Activated naive CD4-positive, alpha-beta T cell treated with anti-CD3 and anti-CD28 coated beads, Interleukin-2, amount 10 ng/mL, durations not matched to agents 7 days and 5 days (primary cell): ENCODE measurements at regions not wholly inside any gene's neighbourhood (a gene's known extent, or its start where the extent isn't known, plus 50 kb on each side); places are given as distances from the start of the nearest gene placed in this dataset.
"Not testable (repeated sequence)": the region's sequence is repeated elsewhere in the genome, so short reads cannot be mapped to it uniquely, and the experiment has no call there.

Source experiments
- CTCF ChIA-PET: fragments of 350-600 bp; sonication (Branson Sonifier 250); formaldehyde crosslinking; loops from one replicate; lab custom pipeline; 2021; ENCODE audit warnings: antibody characterized with exemption; lab: Charles Lee
- DNase-seq: peaks from one replicate; pipeline ENCODE4 v3.0.0-alpha.2; 2020
- H3K27ac Mint-ChIP-seq: one replicate; pipeline ENCODE4 v1.8.0; 2021; ENCODE audit warnings: mild to moderate bottlenecking, moderate library complexity, mixed read lengths
- H3K27me3 Mint-ChIP-seq: one replicate; pipeline ENCODE4 v1.8.0; 2021; ENCODE audit warnings: mild to moderate bottlenecking, mixed read lengths
- H3K36me3 Mint-ChIP-seq: one replicate; pipeline ENCODE4 v1.8.0; 2021; ENCODE audit warnings: mixed read lengths
- H3K4me1 Mint-ChIP-seq: one replicate; pipeline ENCODE4 v1.8.0; 2021; ENCODE audit warnings: mixed read lengths
- H3K4me3 Mint-ChIP-seq: one replicate; pipeline ENCODE4 v1.8.0; 2021; ENCODE audit warnings: mild to moderate bottlenecking, moderate library complexity, mixed read lengths
- H3K9me3 Mint-ChIP-seq: one replicate; pipeline ENCODE4 v1.8.0; 2021; ENCODE audit warnings: mixed read lengths

DNA sequence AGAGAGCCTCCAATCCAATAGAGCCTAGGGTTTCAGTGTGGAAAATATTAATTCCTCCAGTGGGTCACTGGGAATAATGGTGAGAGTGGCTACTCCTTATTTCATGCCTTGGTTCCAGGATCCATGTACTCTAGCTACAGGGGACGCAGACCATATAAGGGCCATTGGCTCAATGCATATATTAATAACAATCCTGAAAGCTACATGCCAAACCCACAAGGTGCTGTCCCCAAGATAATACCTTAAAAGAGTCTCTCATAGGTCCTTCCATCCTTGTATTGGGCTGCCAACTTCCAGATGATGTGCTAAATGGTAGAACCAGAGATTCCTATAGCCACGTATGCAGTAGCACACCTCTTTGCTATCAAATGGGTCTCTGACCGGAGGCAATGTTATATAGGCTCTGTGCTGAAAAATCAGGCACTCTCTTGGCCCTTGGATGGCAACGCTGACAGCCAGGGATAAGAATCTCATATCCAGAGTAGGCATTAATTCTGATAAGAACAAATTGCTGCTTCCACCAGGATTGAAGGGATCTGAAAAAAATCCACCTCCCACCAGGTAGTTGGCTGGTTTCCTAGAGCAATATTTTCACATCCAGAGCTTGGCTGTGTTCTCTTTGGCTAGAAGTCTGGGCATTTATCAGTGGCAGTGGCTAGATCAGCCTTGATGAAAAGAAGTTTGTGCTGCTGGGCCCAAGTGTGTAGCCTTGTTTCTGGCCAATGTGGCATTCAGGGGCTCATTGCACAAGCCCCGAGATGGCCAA lies 218.1 kb upstream of the MGAT5 start:
- Mint-ChIP-seq H3K27me3 (peaks cover 17% of the 10 kb centered on the region), H3K4me1 (peaks cover 9% of the 10 kb centered on the region), H3K36me3 (peaks cover 2% of the 10 kb centered on the region), H3K9me3 (peaks cover 4% of the 10 kb centered on the region), H3K4me3 (no peak overlapping the region), H3K27ac (no peak overlapping the region)
- CTCF ChIA-PET, result no interaction called here
- no peak for DNase-seq

DNA sequence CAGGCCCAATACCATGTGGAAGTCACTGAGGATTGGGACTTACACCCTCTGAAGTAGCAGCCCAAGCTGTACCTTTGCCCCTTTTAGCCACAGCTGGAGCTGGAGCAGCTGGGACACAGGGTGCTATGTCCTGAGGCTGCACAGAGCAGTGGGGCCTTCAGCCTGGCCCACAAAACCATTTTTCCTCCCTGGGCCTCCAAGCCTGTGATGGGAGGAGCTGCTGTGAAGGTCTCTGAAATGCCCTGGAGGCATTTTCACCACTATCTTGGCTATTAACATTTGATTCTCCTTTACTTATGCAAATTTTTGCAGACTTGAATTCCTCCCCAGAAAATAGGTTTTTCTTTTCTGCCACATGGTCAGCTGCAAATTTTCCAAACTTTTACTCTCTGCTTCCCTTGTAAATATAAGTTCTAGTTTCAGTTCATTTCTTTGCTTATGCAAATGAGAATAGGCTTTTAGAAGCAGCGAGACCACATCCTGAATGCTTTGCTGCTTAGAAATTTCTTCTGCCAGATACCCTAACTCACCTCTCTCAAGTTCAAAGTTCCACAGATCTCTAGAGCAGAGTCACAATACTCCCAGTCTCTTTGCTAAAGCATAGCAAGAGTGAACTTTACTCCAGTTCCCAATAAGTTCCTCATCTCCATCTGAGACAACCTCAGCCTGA lies 213.8 kb upstream of the MGAT5 start:
- peaks cover 13% of the 10 kb centered on the region for H3K4me1 Mint-ChIP-seq
- no peak overlapping the region for H3K4me3 Mint-ChIP-seq
- CTCF ChIA-PET, result no interaction called here
- peaks cover 2% of the 10 kb centered on the region for H3K36me3 Mint-ChIP-seq
- H3K27me3 Mint-ChIP-seq, result peaks cover 9% of the 10 kb centered on the region
- DNase-seq, result no peak
- peaks cover 6% of the 10 kb centered on the region for H3K9me3 Mint-ChIP-seq
- H3K27ac Mint-ChIP-seq, result peak overlapping the region; percentile 42

DNA sequence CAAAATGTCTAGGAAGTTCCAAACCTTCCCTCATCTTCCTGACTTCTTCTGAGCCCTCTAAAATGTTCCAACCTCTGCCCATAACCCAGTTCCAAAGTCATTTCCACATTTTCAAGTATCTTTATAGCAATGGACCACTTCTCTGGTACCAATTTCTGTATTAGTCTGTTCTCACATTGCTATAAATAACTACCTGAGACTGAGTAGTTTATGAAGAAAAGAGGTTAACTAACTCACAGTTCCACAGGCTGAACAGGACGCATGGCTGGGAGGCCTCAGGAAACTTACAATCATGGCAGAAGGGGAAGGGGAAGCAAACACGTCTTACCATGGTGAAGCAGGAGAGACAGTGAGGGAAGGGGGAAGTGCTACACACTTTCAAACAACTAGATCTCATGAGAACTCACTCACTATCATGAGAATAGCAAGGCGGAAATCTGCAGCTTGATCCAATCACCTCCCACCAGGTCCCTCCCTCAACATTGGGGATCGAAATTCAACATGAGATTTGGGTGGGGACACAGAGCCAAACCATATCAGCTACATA lies 213.2 kb upstream of the MGAT5 start:
- H3K4me3 Mint-ChIP-seq, H3K27me3 Mint-ChIP-seq, H3K9me3 Mint-ChIP-seq, DNase-seq, H3K36me3 Mint-ChIP-seq, CTCF ChIA-PET, H3K27ac Mint-ChIP-seq: not testable (repeated sequence)
- H3K4me1 Mint-ChIP-seq, result peaks cover 13% of the 10 kb centered on the region

DNA sequence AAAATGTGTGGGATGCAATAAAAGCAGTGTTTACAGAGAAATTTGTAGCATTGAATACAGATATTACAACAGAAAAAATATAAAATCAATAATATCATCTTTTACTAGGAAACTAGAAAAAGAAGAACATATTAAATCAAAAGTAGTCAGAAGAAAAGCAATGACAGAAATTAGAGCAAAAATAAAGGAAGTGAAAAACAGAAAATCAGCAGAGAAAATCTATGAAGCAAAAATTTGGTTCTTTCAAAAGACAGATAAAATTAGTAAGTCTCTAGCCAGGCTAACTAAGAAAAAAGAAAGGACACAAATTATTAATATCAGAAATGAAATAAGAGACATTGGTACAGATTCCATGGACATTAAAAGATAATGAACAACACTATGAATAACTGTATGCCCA lies 212.0 kb upstream of the MGAT5 start:
- H3K9me3 Mint-ChIP-seq, result peaks cover 6% of the 10 kb centered on the region
- DNase-seq, result no peak
- H3K36me3 Mint-ChIP-seq, result peaks cover 2% of the 10 kb centered on the region
- CTCF ChIA-PET, result no interaction called here
- no peak overlapping the region for H3K27ac Mint-ChIP-seq
- H3K27me3 Mint-ChIP-seq, result peaks cover 9% of the 10 kb centered on the region
- no peak overlapping the region for H3K4me3 Mint-ChIP-seq
- H3K4me1 Mint-ChIP-seq, result peaks cover 13% of the 10 kb centered on the region

DNA sequence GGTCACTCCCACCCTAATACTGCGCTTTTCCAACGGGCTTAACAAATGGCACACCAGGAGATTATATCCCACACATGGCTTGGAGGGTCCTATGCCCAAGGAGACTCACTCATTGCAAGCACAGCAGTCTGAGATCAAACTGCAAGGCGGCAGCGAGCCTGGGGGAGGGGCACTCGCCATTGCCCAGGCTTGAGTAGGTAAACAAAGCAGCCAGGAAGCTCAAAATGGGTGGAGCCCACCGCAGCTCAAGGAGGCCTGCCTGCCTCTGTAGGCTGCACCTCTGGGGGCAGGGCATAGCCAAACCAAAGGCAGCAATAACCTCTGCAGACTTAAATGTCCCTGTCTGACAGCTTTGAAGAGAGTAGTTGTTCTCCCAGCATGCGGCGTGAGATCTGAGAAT lies 210.8 kb upstream of the MGAT5 start:
- peaks cover 13% of the 10 kb centered on the region for H3K4me1 Mint-ChIP-seq
- H3K27ac Mint-ChIP-seq, H3K36me3 Mint-ChIP-seq, H3K4me3 Mint-ChIP-seq, DNase-seq, H3K9me3 Mint-ChIP-seq, H3K27me3 Mint-ChIP-seq, CTCF ChIA-PET: not testable (repeated sequence)

DNA sequence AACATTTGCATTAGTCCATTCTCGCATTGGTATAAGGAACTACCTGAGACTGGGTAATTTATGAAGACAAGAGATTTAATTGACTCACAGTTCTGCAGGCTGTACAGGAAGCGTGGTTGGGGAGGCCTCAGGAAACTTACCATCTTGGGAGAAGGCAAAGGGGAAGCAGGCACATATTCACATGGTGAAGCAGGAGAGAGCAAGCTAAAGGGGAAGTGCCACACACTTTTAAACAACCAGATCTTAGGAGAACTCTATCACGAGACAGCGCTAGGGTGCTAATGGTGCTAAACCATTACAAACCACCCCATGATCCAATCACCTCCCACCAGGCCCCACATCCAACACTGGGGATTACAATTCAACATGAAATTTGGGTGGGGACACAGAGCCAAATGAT lies 201.7 kb upstream of the MGAT5 start:
- Mint-ChIP-seq H3K9me3 (peaks cover 2% of the 10 kb centered on the region), H3K4me3 (no peak overlapping the region), H3K4me1 (no peaks in the 10 kb centered on the region), H3K27me3 (no peaks in the 10 kb centered on the region), H3K36me3 (no peaks in the 10 kb centered on the region), H3K27ac (no peak overlapping the region)
- no peak for DNase-seq
- CTCF ChIA-PET, result no interaction called here

DNA sequence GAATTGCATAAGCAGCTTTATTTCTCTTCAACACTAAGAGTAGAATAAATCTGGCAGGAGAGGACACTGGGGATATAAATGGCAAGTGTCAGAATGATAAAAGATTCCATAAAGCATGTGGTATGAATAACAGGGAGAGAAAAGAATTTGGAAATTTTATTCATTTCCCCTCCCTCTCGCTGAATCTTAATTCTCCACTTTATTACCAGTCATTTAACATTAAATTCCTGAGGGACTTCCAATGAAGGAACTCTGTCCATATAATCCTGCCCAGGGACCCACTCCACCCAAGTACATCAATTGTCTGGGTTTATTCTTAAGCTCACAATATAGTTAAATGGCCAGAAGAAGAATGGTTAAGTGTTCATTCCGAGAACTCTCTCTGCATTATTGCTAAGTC lies 197.7 kb upstream of the MGAT5 start:
- DNase-seq, result no peak
- CTCF ChIA-PET, result no interaction called here
- no peak overlapping the region for H3K27ac Mint-ChIP-seq
- H3K9me3 Mint-ChIP-seq, result no peaks in the 10 kb centered on the region
- H3K4me1 Mint-ChIP-seq, result peaks cover 7% of the 10 kb centered on the region
- H3K4me3 Mint-ChIP-seq, result no peak overlapping the region
- peaks cover 6% of the 10 kb centered on the region for H3K27me3 Mint-ChIP-seq
- no peaks in the 10 kb centered on the region for H3K36me3 Mint-ChIP-seq

DNA sequence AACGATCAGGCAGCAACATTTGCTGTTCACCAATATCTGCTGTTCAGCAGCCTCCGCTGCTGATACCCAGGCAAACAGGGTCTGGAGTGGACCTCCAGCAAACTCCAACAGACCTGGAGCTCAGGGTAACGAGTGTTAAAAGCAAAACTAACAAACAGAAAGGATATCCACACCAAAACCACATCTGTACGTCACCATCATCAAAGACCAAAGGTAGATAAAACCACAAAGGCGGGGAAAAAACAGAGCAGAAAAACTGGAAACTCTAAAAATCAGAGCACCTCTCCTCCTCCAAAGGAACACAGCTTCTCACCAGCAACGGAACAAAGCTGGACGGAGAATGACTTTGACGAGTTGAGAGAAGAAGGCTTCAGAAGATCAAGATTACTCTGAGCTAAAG lies 192.8 kb upstream of the MGAT5 start:
- not testable (repeated sequence) for H3K27ac Mint-ChIP-seq, DNase-seq, H3K36me3 Mint-ChIP-seq, H3K4me3 Mint-ChIP-seq
- Mint-ChIP-seq H3K4me1 (peaks cover 13% of the 10 kb centered on the region), H3K27me3 (peaks cover 11% of the 10 kb centered on the region), H3K9me3 (peaks cover 20% of the 10 kb centered on the region)
- CTCF ChIA-PET, result interaction anchor here (1.0 kb wide), 1 partner anchor 13 kb away, joined by 3 read pairs; no protein-coding TSS in a partner anchor

DNA sequence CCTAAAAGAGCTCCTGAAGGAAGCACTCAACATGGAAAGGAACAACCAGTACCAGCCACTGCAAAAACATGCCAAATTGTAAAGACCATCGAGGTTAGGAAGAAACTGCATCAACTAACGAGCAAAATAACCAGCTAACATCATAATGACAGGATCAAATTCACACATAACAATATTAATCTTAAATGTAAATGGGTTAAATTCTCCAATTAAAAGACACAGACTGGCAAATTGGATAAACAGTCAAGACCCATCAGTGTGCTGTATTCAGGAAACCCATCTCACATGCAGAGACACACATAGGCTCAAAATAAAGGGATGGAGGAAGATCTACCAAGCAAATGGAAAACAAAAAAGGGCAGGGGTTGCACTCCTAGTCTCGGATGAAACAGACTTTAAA lies 191.6 kb upstream of the MGAT5 start:
- H3K4me3 Mint-ChIP-seq, H3K27ac Mint-ChIP-seq, CTCF ChIA-PET, DNase-seq, H3K36me3 Mint-ChIP-seq: not testable (repeated sequence)
- H3K9me3 Mint-ChIP-seq, result peaks cover 20% of the 10 kb centered on the region
- peaks cover 11% of the 10 kb centered on the region for H3K27me3 Mint-ChIP-seq
- peaks cover 13% of the 10 kb centered on the region for H3K4me1 Mint-ChIP-seq

DNA sequence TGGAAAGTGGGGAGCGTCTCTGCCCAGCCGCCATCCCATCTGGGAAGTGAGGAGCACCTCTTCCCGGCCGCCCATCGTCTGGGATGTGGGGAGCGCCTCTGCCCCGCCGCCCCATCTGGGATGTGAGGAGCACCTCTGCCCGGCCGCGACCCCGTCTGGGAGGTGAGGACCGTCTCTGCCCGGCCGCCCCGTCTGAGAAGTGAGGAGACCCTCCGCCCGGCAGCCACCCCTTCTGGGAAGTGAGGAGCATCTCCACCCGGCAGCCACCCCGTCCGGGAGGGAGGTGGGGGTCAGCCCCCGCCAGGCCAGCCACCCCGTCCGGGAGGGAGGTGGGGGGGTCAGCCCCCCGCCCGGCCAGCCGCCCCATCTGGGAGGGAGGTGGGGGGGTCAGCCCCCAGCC lies 190.0 kb upstream of the MGAT5 start:
- H3K4me3 Mint-ChIP-seq, H3K27ac Mint-ChIP-seq, CTCF ChIA-PET, DNase-seq, H3K36me3 Mint-ChIP-seq: not testable (repeated sequence)
- Mint-ChIP-seq H3K27me3 (peaks cover 16% of the 10 kb centered on the region), H3K9me3 (peaks cover 20% of the 10 kb centered on the region), H3K4me1 (peaks cover 13% of the 10 kb centered on the region)

DNA sequence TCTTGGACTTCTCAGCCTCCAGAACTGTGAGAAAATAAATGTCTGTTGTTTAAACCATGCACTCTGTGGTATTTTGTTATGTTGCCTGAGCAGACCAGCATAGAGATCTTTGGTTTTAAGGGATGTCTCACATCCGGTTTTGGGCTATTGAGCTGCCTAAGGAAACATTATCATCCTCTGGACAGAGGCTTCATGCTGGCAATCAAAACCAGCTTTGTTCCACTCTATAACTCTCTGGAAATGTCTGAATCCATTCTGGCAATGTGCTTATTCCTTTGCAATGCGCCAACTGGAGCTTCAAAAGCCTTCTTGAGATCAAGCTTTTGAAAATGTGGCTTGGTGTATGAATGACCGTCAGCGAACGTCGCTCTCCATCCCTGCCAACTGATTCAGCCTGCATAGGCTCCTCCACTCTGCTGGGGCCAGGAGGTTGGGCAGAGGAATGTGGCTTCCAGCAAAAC lies 183.6 kb upstream of the MGAT5 start:
- no peaks in the 10 kb centered on the region for H3K4me1 Mint-ChIP-seq
- no peaks in the 10 kb centered on the region for H3K9me3 Mint-ChIP-seq
- H3K27ac Mint-ChIP-seq, result no peak overlapping the region
- H3K36me3 Mint-ChIP-seq, result no peaks in the 10 kb centered on the region
- no peak for DNase-seq
- no peak overlapping the region for H3K4me3 Mint-ChIP-seq
- H3K27me3 Mint-ChIP-seq, result peaks cover 5% of the 10 kb centered on the region
- CTCF ChIA-PET, result no interaction called here

DNA sequence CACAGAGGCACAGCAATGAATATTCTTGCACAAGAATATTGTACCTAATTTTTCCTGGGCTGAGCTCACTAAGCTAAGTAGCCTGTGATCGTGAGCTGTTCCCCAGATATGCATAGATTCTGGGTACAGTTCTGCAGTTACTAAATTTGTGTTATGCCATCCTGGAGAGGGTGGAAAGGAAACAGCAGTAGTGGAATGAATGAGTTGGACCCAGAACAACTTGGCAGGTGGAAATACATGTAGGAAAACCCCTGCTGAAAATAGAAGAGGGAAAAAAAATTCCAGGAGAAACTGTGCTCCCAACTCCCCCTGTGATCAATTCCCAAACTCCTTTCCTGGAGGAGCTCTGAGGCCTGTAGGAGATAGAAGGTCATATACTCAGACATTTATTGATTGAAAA lies 181.5 kb upstream of the MGAT5 start:
- DNase-seq, result no peak
- Mint-ChIP-seq H3K9me3 (no peaks in the 10 kb centered on the region), H3K27me3 (peaks cover 5% of the 10 kb centered on the region), H3K27ac (no peak overlapping the region), H3K4me3 (no peak overlapping the region), H3K4me1 (no peaks in the 10 kb centered on the region), H3K36me3 (no peaks in the 10 kb centered on the region)
- CTCF ChIA-PET, result no interaction called here

DNA sequence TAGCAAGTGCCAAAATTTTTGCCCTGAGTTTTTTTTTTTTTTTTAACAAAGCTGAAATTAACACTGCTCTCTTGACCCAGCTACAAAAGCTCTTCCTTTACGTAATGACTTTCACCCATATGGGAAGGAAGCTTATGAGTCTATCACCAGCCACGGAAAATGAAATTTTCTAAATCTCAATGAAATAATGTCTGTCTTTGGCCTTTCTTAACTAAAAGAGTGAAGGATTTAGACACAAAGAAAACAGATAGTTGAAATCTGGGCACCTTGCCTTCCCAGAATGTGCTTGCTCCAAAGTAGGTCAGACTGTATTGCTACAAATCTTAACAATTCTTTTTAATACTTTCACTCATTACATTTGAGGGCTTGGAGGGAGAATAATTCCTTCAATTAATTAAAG lies 180.8 kb upstream of the MGAT5 start:
- no peak overlapping the region for H3K27ac Mint-ChIP-seq
- H3K9me3 Mint-ChIP-seq, result no peaks in the 10 kb centered on the region
- CTCF ChIA-PET, result no interaction called here

DNA sequence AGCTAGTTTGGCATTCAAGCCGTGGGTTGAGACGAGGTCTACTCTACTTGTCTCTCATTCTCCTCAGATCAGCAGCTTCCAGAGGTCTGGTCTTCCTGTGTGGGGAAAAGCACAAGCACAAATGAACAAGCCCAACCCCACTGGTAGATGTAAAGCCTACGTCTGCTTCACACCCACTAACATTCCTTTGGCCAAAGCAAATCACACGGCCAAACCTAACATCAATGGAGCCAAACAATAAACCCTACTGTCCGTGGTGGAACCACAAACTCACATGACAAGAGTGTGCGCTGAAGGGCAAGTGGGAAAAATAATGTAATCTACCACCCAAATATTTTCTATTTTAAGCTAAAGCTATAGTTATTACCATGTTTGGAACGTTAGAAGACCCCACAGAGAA lies 179.3 kb upstream of the MGAT5 start:
- peaks cover 4% of the 10 kb centered on the region for H3K27me3 Mint-ChIP-seq
- no peak overlapping the region for H3K4me3 Mint-ChIP-seq
- no peaks in the 10 kb centered on the region for H3K36me3 Mint-ChIP-seq
- CTCF ChIA-PET, result interaction anchor here (0.9 kb wide), 1 partner anchor 24 kb away, joined by 3 read pairs; no protein-coding TSS in a partner anchor
- no peaks in the 10 kb centered on the region for H3K9me3 Mint-ChIP-seq
- H3K27ac Mint-ChIP-seq, result no peak overlapping the region
- DNase-seq, result no peak
- H3K4me1 Mint-ChIP-seq, result no peaks in the 10 kb centered on the region

More for the DNA sequence above, 180.8 kb upstream of the MGAT5 start:
- Mint-ChIP-seq H3K27me3 (peaks cover 7% of the 10 kb centered on the region), H3K4me1 (no peaks in the 10 kb centered on the region), H3K36me3 (no peaks in the 10 kb centered on the region), H3K4me3 (no peak overlapping the region)
- no peak for DNase-seq

DNA sequence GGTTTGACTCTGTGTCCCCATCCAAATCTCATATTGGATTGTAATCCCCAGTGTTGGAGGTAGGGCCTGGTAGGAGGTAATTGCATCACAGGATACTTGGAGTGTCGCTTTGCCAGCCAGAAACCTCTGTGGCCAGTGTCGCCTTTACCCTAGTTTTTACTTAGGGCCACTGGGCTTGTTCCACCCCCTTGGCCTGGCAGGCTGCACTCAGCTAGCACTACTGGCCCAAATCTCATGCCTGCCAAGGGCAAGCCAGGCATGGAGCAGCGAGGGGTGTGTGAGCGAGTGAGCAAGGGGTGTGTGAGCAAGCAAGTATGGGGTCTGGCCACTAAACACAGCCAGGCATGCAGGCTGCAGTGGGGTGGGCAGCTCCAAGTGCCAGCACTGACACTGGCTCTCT lies 178.7 kb upstream of the MGAT5 start:
- H3K27me3 Mint-ChIP-seq, result peaks cover 4% of the 10 kb centered on the region
- no peaks in the 10 kb centered on the region for H3K36me3 Mint-ChIP-seq
- no peak for DNase-seq
- H3K27ac Mint-ChIP-seq, result no peak overlapping the region
- H3K9me3 Mint-ChIP-seq, result no peaks in the 10 kb centered on the region
- no peaks in the 10 kb centered on the region for H3K4me1 Mint-ChIP-seq
- CTCF ChIA-PET, result no interaction called here
- no peak overlapping the region for H3K4me3 Mint-ChIP-seq
